GM06990 (cell line): ENCODE measurements at regions not wholly inside any gene's neighbourhood (a gene's known extent, or its start where the extent isn't known, plus 50 kb on each side); places are given as distances from the start of the nearest gene placed in this dataset.

Experiments
- DNase-seq: peaks from one replicate; pipeline ENCODE4 v3.0.0-alpha.2; 2011; ENCODE audit not compliant: insufficient read length; ENCODE audit errors: extremely low read depth
- H3K27me3 ChIP-seq: replicated peaks from 2 replicates; pipeline ENCODE4 v1.6.0; 2011; ENCODE audit warnings: low read length; ENCODE audit not compliant: control insufficient read depth, insufficient read depth
- H3K36me3 ChIP-seq: 2 replicates; pipeline ENCODE4 v1.5.1; 2011; ENCODE audit warnings: low read length; ENCODE audit not compliant: control insufficient read depth, insufficient read depth
- H3K4me3 ChIP-seq: replicated peaks from 2 replicates; pipeline ENCODE4 v1.5.1; 2011; ENCODE audit warnings: low read depth, mild to moderate bottlenecking, control low read depth, low read length
- CTCF ChIP-seq: IDR thresholded peaks from 2 replicates; pipeline ENCODE4 v1.5.1; 2011; ENCODE audit warnings: low read length, control low read depth, mild to moderate bottlenecking, inconsistent platforms; ENCODE audit not compliant: insufficient read depth, poor library complexity, severe bottlenecking

- DNase-seq = peak; percentile 38
- Histone ChIP-seq H3K36me3 (no peaks in the 10 kb centered on the region), H3K4me3 (no peak overlapping the region), H3K27me3 (no peaks in the 10 kb centered on the region)
- TF ChIP-seq CTCF = no peak
Observed at GRCh38 chr18:5058768-5059695, 138.0 kb downstream of the AKAIN1 start.

- Histone ChIP-seq H3K27me3 (no peaks in the 10 kb centered on the region), H3K4me3 (no peak overlapping the region; the same call in 1 of the 2 replicates), H3K36me3 (no peaks in the 10 kb centered on the region)
- peak; percentile 79 for TF ChIP-seq CTCF
- DNase-seq = peak; percentile 47
Observed at GRCh38 chr18:5057386-5058348, 139.4 kb downstream of the AKAIN1 start.

DNA sequence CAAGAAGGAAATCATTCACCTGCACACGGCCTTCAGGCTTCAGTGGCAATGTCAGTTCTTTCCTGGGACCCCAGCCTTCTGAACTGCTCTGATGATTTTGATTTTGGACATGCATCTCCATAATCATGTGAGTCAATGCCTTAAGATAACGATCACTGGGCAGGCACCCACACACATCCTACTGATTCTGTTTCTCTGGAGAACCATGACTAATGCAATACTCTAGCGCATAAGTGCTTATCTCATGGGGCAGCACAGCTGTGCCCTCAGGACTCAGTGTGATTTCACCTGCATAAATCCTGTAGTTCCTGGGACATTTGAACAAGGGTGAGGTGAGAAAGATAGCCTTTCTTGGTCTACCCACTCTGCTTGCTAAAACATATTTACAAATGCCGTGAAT lies 144.6 kb downstream of the AKAIN1 start:
- Histone ChIP-seq H3K36me3 (no peaks in the 10 kb centered on the region), H3K27me3 (no peaks in the 10 kb centered on the region), H3K4me3 (no peak overlapping the region)
- no peak for TF ChIP-seq CTCF
- no peak for DNase-seq

DNA sequence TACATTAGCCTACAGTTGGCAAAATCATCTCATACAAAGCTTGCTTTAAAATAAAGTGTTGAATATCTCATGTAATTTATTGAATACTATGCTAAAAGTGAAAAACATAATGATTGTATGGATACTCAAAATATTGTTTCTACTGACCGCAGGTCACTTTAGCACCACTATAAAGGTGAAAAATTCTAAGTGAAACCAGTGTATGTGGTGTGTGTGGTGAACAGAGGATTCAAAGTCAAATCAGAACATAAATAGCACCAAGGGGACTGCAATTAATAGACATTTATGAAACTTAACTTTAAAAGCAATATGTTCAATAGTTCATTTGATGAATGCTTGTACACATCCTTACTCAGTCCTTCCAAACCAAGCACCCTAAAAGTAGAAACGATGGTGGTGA lies 145.8 kb downstream of the AKAIN1 start:
- no peak for TF ChIP-seq CTCF
- Histone ChIP-seq H3K4me3 (no peak overlapping the region), H3K27me3 (no peaks in the 10 kb centered on the region), H3K36me3 (no peaks in the 10 kb centered on the region)
- no peak for DNase-seq

DNA sequence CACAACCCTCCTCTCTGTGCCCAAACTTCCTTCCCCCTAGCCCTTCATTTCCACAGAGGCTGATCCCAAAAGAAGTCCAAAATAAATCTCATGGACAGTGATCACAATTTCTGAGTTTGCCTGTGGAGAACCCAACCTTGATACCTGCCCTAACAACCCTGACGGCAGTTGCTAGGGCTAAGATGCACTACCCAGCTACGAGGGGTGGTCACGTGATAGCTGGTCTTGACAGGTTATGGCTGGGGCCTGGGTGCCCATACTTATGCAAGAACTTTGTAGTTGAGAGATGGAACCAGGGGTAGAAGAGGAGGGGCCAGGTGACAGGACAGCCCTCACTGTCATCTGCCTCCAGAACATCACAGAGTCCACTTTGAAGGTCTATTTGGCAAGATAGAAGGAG lies 147.9 kb downstream of the AKAIN1 start:
- Histone ChIP-seq H3K4me3 (no peak overlapping the region), H3K36me3 (no peaks in the 10 kb centered on the region), H3K27me3 (no peaks in the 10 kb centered on the region)
- TF ChIP-seq CTCF = no peak
- DNase-seq = no peak
